GM12865 (cell line): ENCODE measurements at regions not wholly inside any gene's neighbourhood (a gene's known extent, or its start where the extent isn't known, plus 50 kb on each side); places are given as distances from the start of the nearest gene placed in this dataset.
"Not testable (repeated sequence)": the region's sequence is repeated elsewhere in the genome, so short reads cannot be mapped to it uniquely, and the experiment has no call there.

ENCODE experiments used
- DNase-seq: peaks from one replicate; pipeline ENCODE4 v3.0.0; 2010; ENCODE audit warnings: low read depth
- H3K4me3 ChIP-seq: 2 replicates; pipeline ENCODE4 v1.5.1; 2011; ENCODE audit warnings: mild to moderate bottlenecking, low read depth, low read length, control low read depth
- TF ChIP-seq, protein P1 (sequence below): IDR thresholded peaks from 2 replicates; pipeline ENCODE4 v1.5.1; 2011; ENCODE audit warnings: low read length, control low read depth, low read depth, inconsistent platforms; ENCODE audit not compliant: insufficient read depth; ENCODE audit errors: missing control alignments

DNA sequence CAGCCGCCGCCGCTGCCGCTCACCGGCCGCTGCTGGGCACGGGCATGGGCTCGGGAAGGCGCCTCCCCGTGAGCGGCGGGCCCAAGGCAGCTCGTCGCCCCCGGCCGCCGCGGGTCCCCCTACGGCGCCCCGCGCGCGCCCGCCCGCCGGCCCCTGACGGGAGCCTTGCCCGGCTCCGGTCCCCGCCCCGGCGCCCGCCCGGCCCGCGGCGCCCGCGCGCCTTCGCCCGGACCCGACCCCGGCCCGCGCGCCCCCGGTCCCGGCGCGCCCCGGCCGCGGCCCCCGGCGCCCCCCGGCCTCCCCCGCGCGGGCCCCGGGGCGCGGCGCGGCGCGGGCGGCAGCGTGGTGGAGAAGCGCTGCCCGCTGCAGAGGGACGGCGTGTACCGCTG lies 177.7 kb downstream of the OR4M2 start:
- TF ChIP-seq, protein P1, sequence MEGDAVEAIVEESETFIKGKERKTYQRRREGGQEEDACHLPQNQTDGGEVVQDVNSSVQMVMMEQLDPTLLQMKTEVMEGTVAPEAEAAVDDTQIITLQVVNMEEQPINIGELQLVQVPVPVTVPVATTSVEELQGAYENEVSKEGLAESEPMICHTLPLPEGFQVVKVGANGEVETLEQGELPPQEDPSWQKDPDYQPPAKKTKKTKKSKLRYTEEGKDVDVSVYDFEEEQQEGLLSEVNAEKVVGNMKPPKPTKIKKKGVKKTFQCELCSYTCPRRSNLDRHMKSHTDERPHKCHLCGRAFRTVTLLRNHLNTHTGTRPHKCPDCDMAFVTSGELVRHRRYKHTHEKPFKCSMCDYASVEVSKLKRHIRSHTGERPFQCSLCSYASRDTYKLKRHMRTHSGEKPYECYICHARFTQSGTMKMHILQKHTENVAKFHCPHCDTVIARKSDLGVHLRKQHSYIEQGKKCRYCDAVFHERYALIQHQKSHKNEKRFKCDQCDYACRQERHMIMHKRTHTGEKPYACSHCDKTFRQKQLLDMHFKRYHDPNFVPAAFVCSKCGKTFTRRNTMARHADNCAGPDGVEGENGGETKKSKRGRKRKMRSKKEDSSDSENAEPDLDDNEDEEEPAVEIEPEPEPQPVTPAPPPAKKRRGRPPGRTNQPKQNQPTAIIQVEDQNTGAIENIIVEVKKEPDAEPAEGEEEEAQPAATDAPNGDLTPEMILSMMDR = no peak
- no peak for DNase-seq
- no peak overlapping the region for H3K4me3 ChIP-seq

DNA sequence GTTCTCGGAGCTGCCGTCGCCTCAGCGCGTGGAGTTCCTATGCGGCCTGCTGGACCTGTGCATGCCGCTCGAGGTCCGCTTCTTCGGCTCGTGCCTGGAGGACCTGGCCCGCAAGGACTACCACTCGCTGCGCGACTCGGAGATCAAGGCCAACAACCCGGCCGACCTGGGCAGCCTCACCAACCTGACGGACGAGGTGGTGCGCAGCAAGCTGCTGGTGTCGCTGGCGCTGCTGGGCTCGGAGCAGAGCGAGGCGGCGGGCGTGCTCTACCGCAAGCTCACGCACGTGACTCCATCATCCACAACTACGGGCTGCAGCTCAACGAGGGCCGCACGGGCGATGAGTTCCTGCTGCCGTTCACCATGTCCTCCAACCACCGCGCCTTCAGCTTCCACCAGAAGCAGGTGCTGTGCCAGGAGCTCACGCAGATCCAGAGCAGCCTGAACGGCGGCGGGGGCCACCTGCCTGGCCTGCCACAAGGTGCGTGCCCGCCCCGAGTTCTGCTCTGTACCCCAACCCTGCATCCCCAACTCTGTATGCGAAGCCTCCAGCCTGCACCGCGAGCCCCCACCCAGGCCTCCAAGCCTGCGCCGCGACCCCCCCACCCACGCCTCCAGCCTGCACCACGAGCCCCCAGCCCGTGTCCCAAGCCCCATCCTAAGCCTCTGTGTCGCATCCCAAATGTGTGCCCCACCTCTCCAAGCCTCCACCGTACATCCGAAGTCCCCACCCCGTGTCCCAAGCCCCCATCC lies 178.2 kb downstream of the OR4M2 start:
- H3K4me3 ChIP-seq = no peak overlapping the region
- TF ChIP-seq, protein P1 = no peak
- DNase-seq = no peak

- H3K4me3 ChIP-seq, DNase-seq: not testable (repeated sequence)
Measured at GRCh38 chr15:22259151-22259750, 178.9 kb downstream of the OR4M2 start.

DNA sequence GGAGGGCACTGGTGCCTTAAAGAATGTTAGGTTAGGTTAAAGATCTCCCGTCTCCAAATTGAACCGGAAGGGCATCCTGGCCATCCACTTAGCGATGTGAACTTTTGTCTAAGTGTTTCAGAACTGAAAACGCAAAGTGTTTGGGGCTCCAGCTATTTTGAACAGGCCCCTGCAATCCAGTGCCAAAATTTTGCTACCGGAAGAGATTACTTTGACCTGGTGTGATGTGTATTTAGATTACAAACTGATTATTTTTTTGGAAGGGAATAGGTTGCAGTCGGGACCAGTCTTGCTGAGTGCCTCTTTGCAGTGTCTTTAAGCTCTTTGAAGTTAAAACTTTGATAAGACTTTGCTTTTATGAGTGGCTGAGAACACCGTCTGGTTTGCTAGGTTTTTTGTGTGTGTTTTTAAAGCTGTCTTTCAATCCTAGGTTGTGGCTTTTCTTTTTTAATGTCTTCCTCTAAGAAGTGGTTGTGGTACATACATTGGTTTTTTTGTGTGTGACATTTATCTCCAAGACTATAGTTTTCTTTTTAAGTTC lies 179.6 kb downstream of the OR4M2 start:
- TF ChIP-seq, protein P1 = no peak
- no peak for DNase-seq
- H3K4me3 ChIP-seq = no peak overlapping the region

DNA sequence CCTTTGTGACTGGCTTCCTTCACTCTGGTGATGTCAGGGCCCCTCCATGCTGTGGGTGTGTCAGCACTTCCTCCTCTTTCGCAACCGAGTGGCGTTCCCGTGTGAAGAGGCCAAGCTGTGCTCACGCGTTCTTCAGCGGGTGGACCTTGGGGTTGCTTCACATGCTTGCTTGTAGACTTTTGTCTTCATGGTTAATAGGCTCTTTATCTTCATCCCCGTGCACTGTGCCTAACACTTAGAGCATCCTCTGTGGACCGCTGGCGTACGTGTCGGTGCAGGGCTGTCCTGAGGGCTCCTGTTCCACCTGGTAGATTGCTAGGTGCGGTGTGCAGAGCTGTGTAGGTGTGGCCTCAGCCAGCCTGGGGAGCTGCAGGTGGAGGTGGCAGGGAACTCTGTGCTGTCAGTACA lies 182.3 kb downstream of the OR4M2 start:
- no peak for DNase-seq
- H3K4me3 ChIP-seq = no peak overlapping the region
- TF ChIP-seq, protein P1 = no peak

- TF ChIP-seq, protein P1 = no peak
- DNase-seq = no peak
- no peak overlapping the region for H3K4me3 ChIP-seq
Measured at GRCh38 chr15:22263738-22264137, 183.4 kb downstream of the OR4M2 start.

DNA sequence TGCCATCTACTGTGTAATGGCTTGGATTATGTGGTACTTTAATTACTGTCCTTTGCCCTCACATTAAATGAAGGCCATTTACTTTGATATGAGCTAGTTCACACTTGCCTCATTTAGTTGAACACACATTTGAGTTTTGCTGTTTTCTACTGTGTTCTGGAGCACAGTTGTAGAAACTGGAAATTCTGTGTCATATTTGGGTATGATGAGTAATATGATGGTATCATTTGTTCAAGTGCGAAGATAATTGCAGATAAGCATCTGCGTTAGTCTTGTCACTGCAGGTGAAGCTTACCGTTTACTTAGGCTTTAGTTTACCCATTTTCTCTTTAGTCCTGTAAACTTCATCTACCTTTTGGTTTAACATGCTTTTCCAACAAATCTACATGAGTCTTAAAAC lies 183.9 kb downstream of the OR4M2 start:
- H3K4me3 ChIP-seq, DNase-seq: not testable (repeated sequence)
